NCI-H2107 (cell line): ENCODE measurements at regions not wholly inside any gene's neighbourhood (a gene's known extent, or its start where the extent isn't known, plus 50 kb on each side); places are given as distances from the start of the nearest gene placed in this dataset.

Experiments
- DNase-seq: peaks from one replicate; lab custom pipeline; 2025; lab: John Stamatoyannopoulos, UW

- DNase-seq = no peak
These were observed 127.3 kb upstream of the LINGO1 start for GRCh38 chr15:77759896-77760592.

GRCh38 chr15:77753939-77754338 is 121.2 kb upstream of the LINGO1 start:
- no peak for DNase-seq

- DNase-seq = no peak
These were observed 120.7 kb upstream of the LINGO1 start for GRCh38 chr15:77753281-77753873.

- no peak for DNase-seq
These were observed 117.4 kb upstream of the LINGO1 start for GRCh38 chr15:77749998-77750540.

GRCh38 chr15:77749236-77749997 is 116.7 kb upstream of the LINGO1 start:
- DNase-seq = no peak

- no peak for DNase-seq
These were observed 115.7 kb upstream of the LINGO1 start for GRCh38 chr15:77748078-77749064.

GRCh38 chr15:77747175-77748077 is 114.7 kb upstream of the LINGO1 start:
- DNase-seq = no peak

- no peak for DNase-seq
These were observed 113.8 kb upstream of the LINGO1 start for GRCh38 chr15:77746254-77747174.

- no peak for DNase-seq
These were observed 111.7 kb upstream of the LINGO1 start for GRCh38 chr15:77744398-77744797.

- DNase-seq = no peak
These were observed 109.9 kb upstream of the LINGO1 start for GRCh38 chr15:77742570-77742969.

GRCh38 chr15:77742127-77742526 is 109.4 kb upstream of the LINGO1 start:
- no peak for DNase-seq

GRCh38 chr15:77741106-77741505 is 108.4 kb upstream of the LINGO1 start:
- DNase-seq = no peak

- no peak for DNase-seq
These were observed 107.1 kb upstream of the LINGO1 start for GRCh38 chr15:77739591-77740378.

GRCh38 chr15:77738441-77739302 is 106.0 kb upstream of the LINGO1 start:
- peak; percentile 76 for DNase-seq

- DNase-seq = no peak
These were observed 105.3 kb upstream of the LINGO1 start for GRCh38 chr15:77738038-77738370.

- DNase-seq = no peak
These were observed 104.7 kb upstream of the LINGO1 start for GRCh38 chr15:77737238-77738037.

- DNase-seq = no peak
These were observed 101.6 kb upstream of the LINGO1 start for GRCh38 chr15:77734306-77734705.
